ENCODE measurements at regions not wholly inside any gene's neighbourhood (a gene's known extent, or its start where the extent isn't known, plus 50 kb on each side); places are given as distances from the start of the nearest gene placed in this dataset.

DNA sequence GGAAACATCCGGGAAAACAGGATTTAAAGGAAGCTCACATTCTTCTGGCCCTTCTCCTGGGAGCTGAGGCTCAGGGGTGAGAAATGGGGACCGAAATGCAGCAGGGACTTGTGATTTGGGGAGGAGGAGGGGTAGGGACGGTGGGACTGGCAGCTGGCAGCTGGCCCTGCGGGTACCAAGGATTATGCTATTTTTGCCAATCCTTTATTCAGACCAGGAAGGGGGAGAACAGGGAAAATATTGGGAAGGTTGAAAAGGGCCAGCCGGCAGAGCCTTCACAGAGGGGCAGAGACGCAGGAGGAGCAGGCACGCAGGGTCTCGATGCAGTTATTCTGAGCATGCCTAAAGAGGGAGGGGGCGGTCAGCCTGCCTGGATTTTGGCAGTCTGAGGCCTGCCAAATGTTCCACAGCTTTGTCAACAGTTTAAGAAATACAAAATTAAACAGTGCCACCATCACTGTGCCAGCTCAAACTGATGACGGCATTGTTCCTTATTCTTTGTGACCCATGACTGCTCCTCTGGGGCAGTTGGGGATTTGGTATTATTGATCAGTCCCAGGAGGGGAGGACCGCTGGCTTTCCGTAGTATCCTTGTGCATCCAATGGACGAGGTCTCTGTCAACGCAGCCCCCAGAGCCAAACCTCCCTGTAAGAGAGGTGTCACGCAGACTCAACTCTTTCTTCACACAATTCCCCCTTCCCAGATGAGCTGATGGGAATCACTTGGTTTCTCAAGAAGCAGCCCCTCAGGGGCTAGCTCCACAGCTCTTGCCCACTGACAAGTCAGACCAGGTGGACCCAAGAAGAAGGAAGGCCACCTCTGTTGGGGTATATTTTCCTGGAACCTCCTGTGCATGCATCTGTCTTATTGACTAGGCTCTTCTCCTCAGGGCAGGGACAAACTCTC is 553.3 kb downstream of the BNC2 start:
- no peak overlapping the region for H3K27ac ChIP-seq
- DNase-seq (ENCODE audit: low read depth in 1 of 2, low spot score in 2 of 2) = no peak
- H3K36me3 ChIP-seq = no peaks in the 10 kb centered on the region
- no peaks in the 10 kb centered on the region for H3K4me1 ChIP-seq (replicated peaks)
- no peak overlapping the region for H3K4me3 ChIP-seq
- no peaks in the 10 kb centered on the region for H3K27me3 ChIP-seq (replicated peaks)
- H3K9me3 ChIP-seq (replicated peaks) = no peaks in the 10 kb centered on the region

DNA sequence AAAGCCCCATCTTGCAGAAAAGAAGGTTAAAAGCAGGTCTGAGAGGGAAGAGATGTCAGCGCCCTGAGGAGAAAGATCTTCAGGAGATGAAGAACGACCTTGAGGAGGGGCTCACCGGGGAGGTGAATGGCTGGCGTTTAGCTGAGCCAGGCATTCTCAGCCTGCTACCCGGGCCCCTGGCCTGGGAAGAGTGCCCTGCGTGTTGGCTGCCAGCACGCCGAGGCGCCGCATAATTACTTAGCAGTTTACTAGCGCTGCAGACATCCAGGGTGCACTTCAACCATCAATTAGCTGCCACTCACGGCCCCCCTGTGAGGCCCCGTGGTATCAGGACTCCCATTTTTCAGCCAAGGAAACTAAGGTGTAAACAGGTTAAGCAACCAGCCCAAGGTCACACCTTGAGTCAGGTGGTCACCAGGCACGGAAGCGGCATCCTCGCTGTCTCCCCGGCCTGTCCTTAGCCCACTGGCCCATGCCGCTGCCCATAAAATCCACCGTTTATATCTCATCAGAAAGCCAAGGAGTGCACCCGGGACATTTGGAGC is 551.9 kb downstream of the BNC2 start:
- Histone ChIP-seq H3K27ac (no peak overlapping the region), H3K4me3 (no peak overlapping the region), H3K4me1 (replicated peaks) (no peaks in the 10 kb centered on the region), H3K36me3 (no peaks in the 10 kb centered on the region), H3K9me3 (replicated peaks) (no peaks in the 10 kb centered on the region), H3K27me3 (replicated peaks) (no peaks in the 10 kb centered on the region)
- DNase-seq (ENCODE audit: low read depth in 1 of 2, low spot score in 2 of 2) = no peak

DNA sequence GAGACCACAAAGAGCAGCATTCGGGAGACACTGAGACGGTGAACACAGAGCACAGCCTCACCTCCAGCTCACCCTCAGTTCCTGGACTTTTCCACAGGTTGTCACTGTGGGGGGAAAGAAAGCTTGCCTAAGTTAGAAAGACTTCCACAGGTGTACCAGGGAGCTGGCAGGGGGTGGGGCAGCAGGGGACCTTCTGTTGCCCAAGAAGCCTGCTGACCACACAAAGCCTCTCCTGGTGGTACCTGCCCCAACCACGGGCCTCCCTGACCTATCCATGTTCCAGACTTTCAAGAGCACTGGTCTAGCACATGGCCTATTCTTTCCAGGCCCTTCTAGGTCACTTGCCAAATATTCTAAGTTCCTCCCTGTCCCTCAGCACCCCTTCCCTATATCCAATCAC is 550.8 kb downstream of the BNC2 start:
- Histone ChIP-seq H3K27ac (no peak overlapping the region), H3K36me3 (no peaks in the 10 kb centered on the region), H3K4me1 (replicated peaks) (no peaks in the 10 kb centered on the region), H3K27me3 (replicated peaks) (no peaks in the 10 kb centered on the region), H3K9me3 (replicated peaks) (no peaks in the 10 kb centered on the region), H3K4me3 (no peak overlapping the region)
- no peak for DNase-seq (ENCODE audit: low read depth in 1 of 2, low spot score in 2 of 2)

DNA sequence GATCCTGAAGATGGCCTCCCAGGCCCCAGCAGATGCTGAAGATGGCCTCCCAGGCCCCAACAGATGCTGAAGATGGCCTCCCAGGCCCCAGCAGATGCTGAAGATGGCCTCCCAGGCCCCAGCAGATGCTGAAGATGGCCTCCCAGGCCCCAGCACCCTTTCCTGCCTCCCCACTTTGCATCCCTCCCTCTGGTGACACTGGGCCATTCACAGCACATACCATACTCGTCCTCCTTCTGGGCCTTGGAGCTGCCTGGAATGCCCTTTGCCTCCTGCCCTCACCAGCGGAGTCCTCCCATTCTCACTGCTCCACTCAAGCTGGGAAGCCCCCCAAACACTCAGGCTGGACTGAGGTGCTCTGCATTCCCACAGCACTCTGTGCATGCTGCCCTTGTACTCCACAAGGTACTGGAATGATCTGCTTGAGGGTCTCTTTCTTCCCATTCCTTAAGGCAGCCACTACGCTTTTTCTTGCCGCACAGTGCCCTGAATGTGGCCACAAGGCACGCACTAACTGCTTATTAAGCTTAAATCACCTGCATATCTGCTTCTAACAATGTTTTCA is 550.0 kb downstream of the BNC2 start:
- no peak overlapping the region for H3K4me3 ChIP-seq
- H3K27me3 ChIP-seq (replicated peaks) = no peaks in the 10 kb centered on the region
- no peaks in the 10 kb centered on the region for H3K36me3 ChIP-seq
- no peaks in the 10 kb centered on the region for H3K9me3 ChIP-seq (replicated peaks)
- DNase-seq (ENCODE audit: low read depth in 1 of 2, low spot score in 2 of 2) = no peak
- no peaks in the 10 kb centered on the region for H3K4me1 ChIP-seq (replicated peaks)
- H3K27ac ChIP-seq = no peak overlapping the region

DNA sequence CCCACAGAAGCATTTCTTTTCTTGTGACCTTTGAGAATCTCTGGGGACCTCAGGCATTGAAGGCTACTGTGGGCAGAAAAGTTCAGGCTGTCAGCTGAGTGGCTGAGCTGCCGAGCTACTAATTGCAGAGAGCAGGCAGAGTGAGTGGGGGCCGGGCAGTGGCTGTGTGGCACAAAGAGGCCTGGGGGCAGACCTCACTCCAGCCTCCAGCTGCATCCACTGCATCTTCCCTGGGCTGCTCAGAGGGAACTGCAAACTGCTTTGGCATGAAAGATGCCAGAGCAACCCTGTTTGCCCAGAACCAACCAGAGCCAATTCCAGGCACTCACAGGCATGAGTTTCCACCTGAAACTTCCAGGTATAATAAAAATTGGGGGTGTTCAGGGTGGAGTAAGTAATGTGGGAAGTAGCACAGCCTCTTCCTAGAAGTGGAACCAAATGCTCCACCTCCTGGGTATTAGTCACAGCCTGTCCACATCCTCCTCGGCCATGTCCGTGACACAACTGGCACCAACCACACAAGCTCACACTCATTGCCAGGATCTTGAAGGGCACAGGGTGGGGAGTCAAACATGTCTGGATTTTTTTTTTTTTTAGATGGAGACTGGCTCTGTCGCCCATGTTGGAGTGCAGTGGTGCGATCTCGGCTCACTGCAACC is 548.9 kb downstream of the BNC2 start:
- no peaks in the 10 kb centered on the region for H3K36me3 ChIP-seq
- H3K27me3 ChIP-seq (replicated peaks) = no peaks in the 10 kb centered on the region
- no peak overlapping the region for H3K4me3 ChIP-seq
- no peaks in the 10 kb centered on the region for H3K9me3 ChIP-seq (replicated peaks)
- no peaks in the 10 kb centered on the region for H3K4me1 ChIP-seq (replicated peaks)
- DNase-seq (ENCODE audit: low read depth in 1 of 2, low spot score in 2 of 2) = no peak
- H3K27ac ChIP-seq = no peak overlapping the region

GRCh38 chr9:16322849-16323248 is 547.6 kb downstream of the BNC2 start:
- Histone ChIP-seq H3K9me3 (replicated peaks) (no peaks in the 10 kb centered on the region), H3K4me1 (replicated peaks) (no peaks in the 10 kb centered on the region), H3K4me3 (no peak overlapping the region), H3K27ac (no peak overlapping the region), H3K36me3 (no peaks in the 10 kb centered on the region), H3K27me3 (replicated peaks) (no peaks in the 10 kb centered on the region)
- DNase-seq (ENCODE audit: low read depth in 1 of 2, low spot score in 2 of 2) = no peak

DNA sequence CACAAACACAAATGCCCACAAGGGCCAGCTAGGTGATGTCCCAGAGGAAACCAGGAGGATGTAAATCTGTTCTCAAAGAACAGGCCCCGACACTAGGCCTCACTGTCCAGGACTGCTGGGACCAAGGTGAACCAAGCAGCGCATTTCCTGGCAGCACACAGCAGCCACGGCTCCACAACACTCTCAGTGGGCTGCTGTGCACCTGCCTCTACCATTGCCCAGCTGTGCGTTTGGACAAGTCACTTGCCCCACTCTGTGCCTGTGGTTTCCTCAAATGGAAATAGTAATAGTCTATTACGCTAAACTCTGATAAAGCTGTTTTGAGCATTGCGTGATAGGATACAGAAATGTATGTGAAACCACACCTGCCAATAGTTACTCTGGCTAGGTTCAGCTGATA is 544.5 kb downstream of the BNC2 start:
- Histone ChIP-seq H3K4me3 (no peak overlapping the region), H3K4me1 (replicated peaks) (peaks cover 19% of the 10 kb centered on the region), H3K9me3 (replicated peaks) (no peaks in the 10 kb centered on the region), H3K36me3 (no peaks in the 10 kb centered on the region), H3K27ac (no peak overlapping the region), H3K27me3 (replicated peaks) (no peaks in the 10 kb centered on the region)
- DNase-seq (ENCODE audit: low read depth in 1 of 2, low spot score in 2 of 2) = no peak

GRCh38 chr9:16328349-16328748 is 542.1 kb downstream of the BNC2 start:
- Histone ChIP-seq H3K36me3 (no peaks in the 10 kb centered on the region), H3K4me1 (replicated peaks) (peaks cover 19% of the 10 kb centered on the region), H3K27me3 (replicated peaks) (no peaks in the 10 kb centered on the region), H3K27ac (no peak overlapping the region), H3K9me3 (replicated peaks) (no peaks in the 10 kb centered on the region), H3K4me3 (no peak overlapping the region)
- no peak for DNase-seq (ENCODE audit: low read depth in 1 of 2, low spot score in 2 of 2)

DNA sequence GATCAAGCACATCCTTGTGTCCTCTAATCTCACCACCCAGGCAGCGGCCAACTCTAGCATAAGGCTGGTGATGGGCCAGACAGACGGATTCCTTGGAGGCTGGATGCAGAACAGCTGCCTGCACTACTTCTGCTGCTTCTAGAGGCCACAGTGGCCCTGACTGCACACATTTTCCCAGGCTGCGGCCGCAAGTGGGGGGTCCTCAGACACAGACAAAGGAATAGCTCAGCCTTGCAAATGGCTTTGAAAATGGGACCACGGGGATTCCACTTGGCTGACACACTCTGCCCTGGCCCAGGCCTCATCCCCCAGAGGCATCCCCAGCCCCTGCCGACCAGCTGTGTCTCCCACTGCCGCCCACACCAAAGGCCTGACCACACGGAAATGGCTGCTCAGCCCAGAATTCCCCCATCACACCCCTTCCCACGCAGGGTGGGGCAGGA is 540.8 kb downstream of the BNC2 start:
- H3K4me3 ChIP-seq = no peak overlapping the region
- H3K4me1 ChIP-seq (replicated peaks) = peaks cover 19% of the 10 kb centered on the region
- peak overlapping the region; percentile 26; the same call in 1 of the 2 replicates for H3K27ac ChIP-seq
- H3K27me3 ChIP-seq (replicated peaks) = no peaks in the 10 kb centered on the region
- no peaks in the 10 kb centered on the region for H3K9me3 ChIP-seq (replicated peaks)
- peak; percentile 37 to 68 for DNase-seq (ENCODE audit: low read depth in 1 of 2, low spot score in 2 of 2)
- H3K36me3 ChIP-seq = no peaks in the 10 kb centered on the region

DNA sequence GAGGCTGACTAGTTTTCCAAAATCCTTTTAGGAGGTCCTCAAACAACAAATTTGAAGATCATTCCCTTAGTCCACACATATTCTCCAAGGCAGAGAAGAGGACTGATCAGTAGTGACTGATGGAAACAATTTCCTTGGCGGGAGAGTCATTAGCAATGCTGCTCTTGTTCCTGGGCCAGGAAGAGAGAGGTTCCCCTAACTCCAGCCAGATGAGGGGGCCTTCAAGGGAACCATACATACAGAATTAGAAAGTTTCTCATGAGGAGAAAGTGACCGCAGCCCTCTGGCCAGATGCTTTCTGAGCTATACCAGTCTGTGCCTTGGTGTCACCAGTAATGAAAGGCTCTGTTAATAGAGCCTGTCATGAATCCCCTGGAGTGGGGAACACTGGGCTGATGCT is 539.4 kb downstream of the BNC2 start:
- Histone ChIP-seq H3K27me3 (replicated peaks) (no peaks in the 10 kb centered on the region), H3K4me3 (no peak overlapping the region), H3K4me1 (replicated peaks) (peaks cover 29% of the 10 kb centered on the region), H3K27ac (no peak overlapping the region), H3K9me3 (replicated peaks) (no peaks in the 10 kb centered on the region), H3K36me3 (no peaks in the 10 kb centered on the region)
- no peak for DNase-seq (ENCODE audit: low read depth in 1 of 2, low spot score in 2 of 2)

GRCh38 chr9:16331527-16331926 is 538.9 kb downstream of the BNC2 start:
- Histone ChIP-seq H3K9me3 (replicated peaks) (no peaks in the 10 kb centered on the region), H3K4me3 (no peak overlapping the region), H3K27me3 (replicated peaks) (no peaks in the 10 kb centered on the region), H3K36me3 (no peaks in the 10 kb centered on the region), H3K4me1 (replicated peaks) (peaks cover 34% of the 10 kb centered on the region), H3K27ac (no peak overlapping the region)
- no peak for DNase-seq (ENCODE audit: low read depth in 1 of 2, low spot score in 2 of 2)

- Histone ChIP-seq H3K27ac (no peak overlapping the region), H3K9me3 (replicated peaks) (no peaks in the 10 kb centered on the region), H3K4me1 (replicated peaks) (peaks cover 44% of the 10 kb centered on the region), H3K27me3 (replicated peaks) (no peaks in the 10 kb centered on the region), H3K36me3 (no peaks in the 10 kb centered on the region), H3K4me3 (no peak overlapping the region)
- DNase-seq (ENCODE audit: low read depth in 1 of 2, low spot score in 2 of 2) = no peak
Observed at GRCh38 chr9:16333691-16334090, 536.8 kb downstream of the BNC2 start.

DNA sequence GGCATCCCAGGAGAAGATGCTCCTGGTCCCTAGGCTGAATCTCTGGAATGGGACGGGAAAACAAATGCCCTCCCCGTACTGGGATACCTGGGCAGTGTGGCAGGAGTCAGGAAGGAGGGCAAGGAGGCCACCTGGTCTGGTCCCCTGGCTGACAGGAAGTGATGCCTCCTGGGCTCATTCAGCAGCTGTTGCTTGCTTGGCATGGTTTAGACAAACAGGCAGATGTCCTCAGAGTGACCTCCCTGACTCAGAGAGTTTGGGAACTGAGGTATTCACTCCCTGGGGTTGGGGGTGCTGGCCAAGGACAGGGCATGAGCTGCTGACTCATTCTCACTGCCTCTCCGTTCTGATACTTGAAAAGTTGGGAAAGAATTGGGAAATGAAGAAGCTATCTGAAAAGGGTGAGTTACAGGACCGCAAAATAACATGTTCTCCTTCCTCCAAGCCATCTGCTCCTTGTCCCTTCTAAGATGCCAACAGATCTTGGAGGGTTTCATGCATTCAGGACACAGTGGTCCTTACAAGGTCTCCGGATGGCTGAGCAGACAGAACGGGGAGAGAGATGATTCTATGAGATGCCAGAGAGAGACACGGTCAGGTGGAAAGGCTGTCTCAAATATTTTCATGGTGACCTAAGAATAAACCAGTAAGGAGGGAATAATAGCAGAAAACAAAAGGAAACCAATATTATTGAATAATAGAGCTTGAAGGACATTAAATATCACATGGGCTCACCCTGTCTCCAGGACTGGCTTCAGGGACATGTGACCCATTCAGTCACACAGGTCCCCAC is 534.5 kb downstream of the BNC2 start:
- DNase-seq (ENCODE audit: low read depth in 1 of 2, low spot score in 2 of 2) = peak; percentile 76 to 87
- H3K27me3 ChIP-seq (replicated peaks) = no peaks in the 10 kb centered on the region
- H3K36me3 ChIP-seq = no peaks in the 10 kb centered on the region
- H3K4me3 ChIP-seq = no peak overlapping the region
- H3K27ac ChIP-seq = peak overlapping the region; percentile 84
- H3K9me3 ChIP-seq (replicated peaks) = no peaks in the 10 kb centered on the region
- peaks cover 29% of the 10 kb centered on the region for H3K4me1 ChIP-seq (replicated peaks)

All from SJSA1 (cell line).